GM12878 (cell line): ENCODE measurements at regions not wholly inside any gene's neighbourhood (a gene's known extent, or its start where the extent isn't known, plus 50 kb on each side); places are given as distances from the start of the nearest gene placed in this dataset.

Experiments
- ATAC-seq: fragments of 200-7000 bp; cut with Tn5 transposase; 3 replicates; pipeline ENCODE4 v1.9.1; 2020; ENCODE audit warnings: mild to moderate bottlenecking, moderate library complexity
- BruUV-seq: library from RNA; stranded (reverse); fragments of 400-500 nt; replicated peaks from 2 replicates; lab custom pipeline; 2021; lab: Mats Ljungman, UMichigan
- CTCF ChIA-PET: fragments of 300-600 bp; sonication (Branson Sonifier 250); formaldehyde crosslinking; extraction: SDS; loops from one replicate; lab custom pipeline; 2021; ENCODE audit warnings: inconsistent platforms; lab: Yijun Ruan, JAX
- POLR2A ChIA-PET: fragments of 350-600 bp; formaldehyde crosslinking; extraction: SDS; loops from one replicate; lab custom pipeline; 2021; ENCODE audit warnings: inconsistent platforms; lab: Charles Lee
- RAD21 ChIA-PET: fragments of 300-600 bp; sonication (Branson Sonifier 250); formaldehyde crosslinking; loops from one replicate; lab custom pipeline; 2023; ENCODE audit warnings: antibody characterized with exemption; ENCODE audit not compliant: unreplicated experiment; lab: Charles Lee
- SMC1A ChIA-PET: fragments of 300-600 bp; sonication (Branson Sonifier 250); formaldehyde crosslinking; loops from one replicate; lab custom pipeline; 2023; ENCODE audit not compliant: unreplicated experiment, uncharacterized antibody; lab: Charles Lee
- DNase-seq: peaks from one replicate; pipeline ENCODE4 v3.0.0-alpha.2; 2011; ENCODE audit warnings: low read depth, low spot score
- FAIRE-seq: peaks from 3 replicates; lab custom pipeline; 2011; peaks lifted over from hg19 to GRCh38; lab: Jason Lieb, UNC
- H2AFZ ChIP-seq: 2 replicates; pipeline ENCODE4 v1.6.0; 2011; ENCODE audit warnings: low read depth, low read length, control low read depth; ENCODE audit not compliant: control insufficient read depth
- H3K27ac ChIP-seq: 2 replicates; pipeline ENCODE4 v1.5.1; 2011; ENCODE audit warnings: control low read depth; ENCODE audit not compliant: control insufficient read depth, insufficient read depth
- H3K27me3 ChIP-seq, 2 experiments: replicated peaks in 1 of 2; 2 replicates each; pipeline versions ENCODE4 v1.6.0 to v1.6.1; 2011; ENCODE audit warnings: low read length in 1 of 2; ENCODE audit not compliant: control insufficient read depth in 2 of 2, insufficient read depth in 2 of 2
- H3K36me3 ChIP-seq, 2 experiments: 2 replicates each; pipeline ENCODE4 v1.5.1; 2011; ENCODE audit warnings: low read length in 1 of 2; ENCODE audit not compliant: control insufficient read depth in 2 of 2, insufficient read depth in 2 of 2
- H3K4me1 ChIP-seq: 2 replicates; pipeline ENCODE4 v1.6.1; 2011; ENCODE audit warnings: mild to moderate bottlenecking, low read length, moderate library complexity, mixed read lengths; ENCODE audit not compliant: control insufficient read depth, insufficient read depth
- H3K4me2 ChIP-seq: 2 replicates; pipeline ENCODE4 v1.6.0; 2011; ENCODE audit warnings: control low read depth; ENCODE audit not compliant: control insufficient read depth, insufficient read depth
- H3K4me3 ChIP-seq: fragments of 200-600 bp; sonication (generic); 2 replicates; pipeline ENCODE4 v1.5.1; 2016
- H3K79me2 ChIP-seq: 2 replicates; pipeline ENCODE4 v1.6.0; 2011; ENCODE audit warnings: low read length; ENCODE audit not compliant: control insufficient read depth, insufficient read depth
- H3K9ac ChIP-seq: 2 replicates; pipeline ENCODE4 v1.8.0; 2011; ENCODE audit warnings: low read length, control low read depth, mixed read lengths; ENCODE audit not compliant: control insufficient read depth, insufficient read depth
- H3K9me3 ChIP-seq: replicated peaks from 3 replicates; pipeline ENCODE4 v1.5.1; 2011; ENCODE audit warnings: mild to moderate bottlenecking, low read length; ENCODE audit not compliant: control insufficient read depth, insufficient read depth
- H4K20me1 ChIP-seq: 2 replicates; pipeline ENCODE4 v1.6.0; 2011; ENCODE audit not compliant: control insufficient read depth, insufficient read depth
- ATF3 ChIP-seq: IDR thresholded peaks from 2 replicates; pipeline ENCODE4 v1.6.1; 2011; ENCODE audit warnings: low read depth, mild to moderate bottlenecking, low read length, moderate library complexity, borderline replicate concordance; ENCODE audit errors: extremely low read depth
- BRCA1 ChIP-seq: IDR thresholded peaks from 2 replicates; pipeline ENCODE4 v1.6.1; 2011; ENCODE audit warnings: low read depth, low read length, improper control_type of control experiment
- CEBPZ ChIP-seq: fragments of 150-350 bp; IDR thresholded peaks from 2 replicates; pipeline ENCODE4 v1.6.1; 2016; ENCODE audit warnings: low read depth, low read length
- HDAC6 ChIP-seq: fragments of 200-600 bp; sonication (generic); IDR thresholded peaks from one replicate; pipeline ENCODE4 v1.8.0; 2017; ENCODE audit warnings: antibody characterized with exemption; ENCODE audit not compliant: unreplicated experiment
- JUND ChIP-seq: IDR thresholded peaks from 2 replicates; pipeline ENCODE4 v1.6.1; 2012; ENCODE audit warnings: low read depth, mild to moderate bottlenecking, low read length, improper control_type of control experiment, moderate library complexity
- MXI1 ChIP-seq: fragments of 150-350 bp; IDR thresholded peaks from 2 replicates; pipeline ENCODE4 v1.6.1; 2011; ENCODE audit warnings: low read depth, mild to moderate bottlenecking, inconsistent platforms, low read length, improper control_type of control experiment
- TBL1XR1 ChIP-seq: IDR thresholded peaks from 2 replicates; pipeline ENCODE4 v1.6.1; 2012; ENCODE audit warnings: low read depth, low read length, improper control_type of control experiment
- TCF12 ChIP-seq: IDR thresholded peaks from 2 replicates; pipeline ENCODE4 v1.6.1; 2011; ENCODE audit warnings: low read depth, mild to moderate bottlenecking, low read length
- YY1 ChIP-seq: IDR thresholded peaks from 2 replicates; pipeline ENCODE4 v1.6.1; 2011; ENCODE audit warnings: low read depth, mild to moderate bottlenecking, low read length
- WGBS: methylation state at CpG from one replicate; pipeline ENCODE4 v1.1.6; 2016; ENCODE audit warnings: low lambda C conversion rate; ENCODE audit not compliant: insufficient replicate concordance, insufficient coverage; ENCODE audit errors: missing lambda C conversion rate; 5-methylcytosine and 5-hydroxymethylcytosine counted together
- in situ Hi-C: fragments of 300-500 bp; cut with MboI; formaldehyde crosslinking; loops from 9 replicates; pipeline ENCODE4 v1.14.3; 2018; ENCODE audit warnings: mixed read lengths
- intact Hi-C: fragments of 100-400 bp; cut with micrococcal nuclease; formaldehyde crosslinking; loops from one replicate; pipeline ENCODE4 v1.14.2; 2022; ENCODE audit not compliant: unreplicated experiment

- no peak overlapping the region for H3K27ac ChIP-seq
- H3K9ac ChIP-seq = no peak overlapping the region
- intact Hi-C loops = no loop called here
- no peak for TF ChIP-seq ATF3
- TF ChIP-seq BRCA1 = no peak
- TF ChIP-seq YY1 = no peak
- no peak for TF ChIP-seq MXI1
- no peak for TF ChIP-seq CEBPZ
- no peak for TF ChIP-seq TCF12
- no peak for TF ChIP-seq HDAC6
- TF ChIP-seq JUND = no peak
- no peak for TF ChIP-seq TBL1XR1
- TF ChIP-seq, all 136 proteins: peak for 0
- Histone ChIP-seq H2AFZ (no peak overlapping the region), H3K9me3 (no peaks in the 10 kb centered on the region), H3K79me2 (no peaks in the 10 kb centered on the region), H3K36me3 (no peaks in the 10 kb centered on the region), H4K20me1 (no peaks in the 10 kb centered on the region), H3K27me3 (no peaks in the 10 kb centered on the region), H3K4me2 (no peak overlapping the region), H3K4me3 (no peak overlapping the region), H3K4me1 (peaks cover 15% of the 10 kb centered on the region)
- BruUV-seq = no TSS peak
- POLR2A ChIA-PET = interaction anchor here (1.3 to 1.4 kb wide), 2 partner anchors 18 to 32 kb away, joined by 3 to 12 read pairs; no protein-coding TSS in a partner anchor
- SMC1A ChIA-PET = interaction anchor here (1.0 to 1.8 kb wide), 4 partner anchors 13 to 49 kb away, joined by 3 to 5 read pairs (median 4); no protein-coding TSS in a partner anchor
- in situ Hi-C loops = no loop called here
- DNase-seq (no peak), ATAC-seq (no peak), FAIRE-seq (no peak)
- 81% methylated on average over 9 of the region's 9 CpGs for WGBS
- RAD21 ChIA-PET = interaction anchor here (0.7 to 1.9 kb wide), 4 partner anchors 18 to 149 kb away, joined by 3 to 6 read pairs (median 4); a partner anchor contains a TSS
- CTCF ChIA-PET = interaction anchor here (1.2 to 7.6 kb wide), 4 partner anchors 17 to 265 kb away, joined by 3 to 41 read pairs (median 7); no protein-coding TSS in a partner anchor
Observed at GRCh38 chr11:8831861-8832260, 79.1 kb upstream of the AKIP1 start.
